CD8-positive, alpha-beta memory T cell (primary cell): ENCODE measurements at regions not wholly inside any gene's neighbourhood (a gene's known extent, or its start where the extent isn't known, plus 50 kb on each side); places are given as distances from the start of the nearest gene placed in this dataset.

Experiments used
- CTCF ChIA-PET: fragments of 350-600 bp; sonication (Branson Sonifier 250); formaldehyde crosslinking; loops from one replicate; lab custom pipeline; 2021; ENCODE audit warnings: antibody characterized with exemption; lab: Charles Lee
- POLR2A ChIA-PET: fragments of 350-600 bp; sonication (Branson Sonifier 250); formaldehyde crosslinking; loops from one replicate; lab custom pipeline; 2021; ENCODE audit warnings: antibody characterized with exemption; lab: Charles Lee
- DNase-seq, 5 donors: peaks; one replicate each; pipeline versions ENCODE4 v3.0.0 to v3.0.0-alpha.2; 2020 to 2022; ENCODE audit warnings: mixed read lengths in 1 of 5
- H3K27ac ChIP-seq: one replicate; pipeline ENCODE4 v1.7.0; 2013; ENCODE audit warnings: low read depth, mild to moderate bottlenecking, low read length, moderate library complexity
- H3K27me3 ChIP-seq: 2 replicates; pipeline ENCODE4 v1.7.0; 2013; ENCODE audit warnings: low read length, mild to moderate bottlenecking; ENCODE audit not compliant: insufficient read depth, poor library complexity, severe bottlenecking
- H3K36me3 ChIP-seq: 2 replicates; pipeline ENCODE4 v1.7.0; 2013; ENCODE audit warnings: mild to moderate bottlenecking, low read length, moderate library complexity; ENCODE audit not compliant: insufficient read depth
- H3K4me1 ChIP-seq: 2 replicates; pipeline ENCODE4 v1.7.0; 2013; ENCODE audit warnings: mild to moderate bottlenecking, low read length, moderate library complexity; ENCODE audit not compliant: insufficient read depth
- H3K4me3 ChIP-seq: 2 replicates; pipeline ENCODE4 v1.7.0; 2013; ENCODE audit warnings: mild to moderate bottlenecking, low read length
- H3K9me3 ChIP-seq: 2 replicates; pipeline ENCODE4 v1.7.0; 2013; ENCODE audit warnings: mild to moderate bottlenecking, low read length
- H3K27ac Mint-ChIP-seq, 8 donors: one replicate each; pipeline ENCODE4 v1.8.0; 2020 to 2021; ENCODE audit warnings: mixed read lengths in 8 of 8, mild to moderate bottlenecking in 6 of 8, inconsistent platforms in 3 of 8, moderate library complexity in 3 of 8
- H3K27me3 Mint-ChIP-seq, 2 donors: one replicate each; pipeline ENCODE4 v1.8.0; 2020 to 2021; ENCODE audit warnings: mixed read lengths in 2 of 2, mild to moderate bottlenecking in 1 of 2, moderate library complexity in 1 of 2
- H3K36me3 Mint-ChIP-seq, 3 donors: one replicate each; pipeline ENCODE4 v1.8.0; 2020 to 2021; ENCODE audit warnings: mixed read lengths in 3 of 3, inconsistent platforms in 1 of 3, mild to moderate bottlenecking in 1 of 3
- H3K4me1 Mint-ChIP-seq, 3 donors: one replicate each; pipeline ENCODE4 v1.8.0; 2020 to 2021; ENCODE audit warnings: mixed read lengths in 3 of 3, inconsistent platforms in 1 of 3, mild to moderate bottlenecking in 1 of 3
- H3K4me3 Mint-ChIP-seq, 7 donors: one replicate each; pipeline ENCODE4 v1.8.0; 2020 to 2021; ENCODE audit warnings: mixed read lengths in 7 of 7, mild to moderate bottlenecking in 6 of 7, moderate library complexity in 4 of 7, inconsistent platforms in 2 of 7
- H3K9me3 Mint-ChIP-seq, 5 donors: one replicate each; pipeline ENCODE4 v1.8.0; 2020 to 2022; ENCODE audit warnings: mixed read lengths in 5 of 5, mild to moderate bottlenecking in 3 of 5, moderate library complexity in 2 of 5, inconsistent platforms in 1 of 5

DNA sequence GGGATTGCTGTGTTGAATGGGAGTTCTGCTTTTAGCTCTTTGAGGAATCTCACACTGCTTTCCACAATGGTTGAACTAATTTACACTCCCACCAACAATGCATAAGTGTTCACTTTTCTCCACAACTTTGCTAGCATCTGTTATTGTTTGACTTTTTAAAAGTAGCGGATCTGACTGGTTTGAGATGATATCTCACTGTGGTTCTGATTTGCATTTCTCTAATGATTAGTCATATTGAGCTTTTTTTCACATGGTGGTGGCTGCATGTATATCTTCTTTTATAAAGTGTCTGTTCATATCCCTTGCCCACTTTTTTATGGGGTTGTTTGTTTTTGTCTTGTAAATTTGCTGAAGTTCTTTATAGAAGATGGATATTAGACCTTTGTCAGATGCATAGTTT, 588.3 kb upstream of the ADGRB3 start:
- Mint-ChIP-seq H3K27me3 (no peaks in the 10 kb centered on the region), H3K4me1 (no peaks in the 10 kb centered on the region), H3K4me3 (no peak overlapping the region), H3K36me3 (no peaks in the 10 kb centered on the region), H3K9me3 (peaks cover 3 to 31% (median 9%) of the 10 kb centered on the region in 5 donors), H3K27ac (no peak overlapping the region)
- no peak for DNase-seq
- H3K4me1 ChIP-seq = no peaks in the 10 kb centered on the region
- H3K27ac ChIP-seq = no peak overlapping the region
- H3K4me3 ChIP-seq = no peak overlapping the region
- H3K9me3 ChIP-seq = no peaks in the 10 kb centered on the region
- ChIA-PET POLR2A (no interaction called here), CTCF (no interaction called here)
- no peaks in the 10 kb centered on the region for H3K27me3 ChIP-seq
- H3K36me3 ChIP-seq = no peaks in the 10 kb centered on the region

DNA sequence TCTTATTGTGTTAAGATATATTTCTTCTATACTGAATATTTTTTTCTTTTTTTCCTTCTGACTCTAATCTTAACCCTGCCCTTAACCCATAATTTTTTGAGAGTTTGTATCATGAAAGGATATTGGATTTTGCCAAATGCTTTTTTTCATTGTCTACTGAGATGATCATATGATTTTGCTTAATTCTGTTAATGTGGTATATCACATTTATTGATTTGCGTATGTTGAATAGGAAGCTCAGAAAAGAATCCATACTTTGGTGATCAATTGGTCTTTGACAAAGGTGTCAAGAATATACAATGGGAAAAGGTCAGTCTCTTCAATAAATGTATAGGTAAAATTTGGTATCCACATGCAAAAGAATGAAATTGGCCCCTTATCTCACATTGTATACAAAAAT, 588.8 kb upstream of the ADGRB3 start:
- no peaks in the 10 kb centered on the region for H3K27me3 Mint-ChIP-seq

DNA sequence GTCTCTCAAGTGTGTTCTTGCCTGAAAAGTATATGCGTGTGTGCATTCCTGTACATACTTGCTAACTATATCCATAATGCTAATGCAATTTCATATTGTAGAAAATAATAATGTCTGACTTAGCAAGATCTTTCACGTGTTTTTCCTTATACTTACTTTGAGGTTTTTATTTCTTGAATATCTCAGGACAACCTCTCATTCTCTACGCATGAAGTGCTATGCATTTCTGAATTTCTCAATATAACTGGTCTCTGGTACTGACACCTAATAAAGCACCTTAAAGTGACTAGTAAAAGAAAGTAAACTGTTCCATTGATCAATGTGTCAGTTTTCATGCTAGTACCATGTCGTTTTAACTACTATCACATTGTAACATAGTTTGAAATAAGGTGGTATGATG, 589.9 kb upstream of the ADGRB3 start:
- Histone ChIP-seq H3K4me1 (no peaks in the 10 kb centered on the region), H3K27ac (no peak overlapping the region), H3K9me3 (no peaks in the 10 kb centered on the region), H3K27me3 (no peaks in the 10 kb centered on the region), H3K36me3 (no peaks in the 10 kb centered on the region), H3K4me3 (no peak overlapping the region)
- H3K36me3 Mint-ChIP-seq = no peaks in the 10 kb centered on the region
- CTCF ChIA-PET = no interaction called here
- no peak overlapping the region for H3K4me3 Mint-ChIP-seq
- H3K27ac Mint-ChIP-seq = no peak overlapping the region
- no peak for DNase-seq
- no peaks in the 10 kb centered on the region for H3K4me1 Mint-ChIP-seq
- H3K27me3 Mint-ChIP-seq = no peaks in the 10 kb centered on the region
- POLR2A ChIA-PET = no interaction called here
- peaks cover 3 to 25% (median 11%) of the 10 kb centered on the region in 5 donors for H3K9me3 Mint-ChIP-seq

More for the DNA sequence above, 588.8 kb upstream of the ADGRB3 start:
- Mint-ChIP-seq H3K27ac (no peak overlapping the region), H3K9me3 (peaks cover 3 to 29% (median 9%) of the 10 kb centered on the region in 5 donors), H3K4me3 (no peak overlapping the region), H3K36me3 (no peaks in the 10 kb centered on the region), H3K4me1 (no peaks in the 10 kb centered on the region)
- no peak overlapping the region for H3K4me3 ChIP-seq
- H3K27me3 ChIP-seq = no peaks in the 10 kb centered on the region
- ChIA-PET CTCF (no interaction called here), POLR2A (no interaction called here)
- no peak for DNase-seq
- no peaks in the 10 kb centered on the region for H3K36me3 ChIP-seq
- no peaks in the 10 kb centered on the region for H3K9me3 ChIP-seq
- no peaks in the 10 kb centered on the region for H3K4me1 ChIP-seq
- no peak overlapping the region for H3K27ac ChIP-seq

DNA sequence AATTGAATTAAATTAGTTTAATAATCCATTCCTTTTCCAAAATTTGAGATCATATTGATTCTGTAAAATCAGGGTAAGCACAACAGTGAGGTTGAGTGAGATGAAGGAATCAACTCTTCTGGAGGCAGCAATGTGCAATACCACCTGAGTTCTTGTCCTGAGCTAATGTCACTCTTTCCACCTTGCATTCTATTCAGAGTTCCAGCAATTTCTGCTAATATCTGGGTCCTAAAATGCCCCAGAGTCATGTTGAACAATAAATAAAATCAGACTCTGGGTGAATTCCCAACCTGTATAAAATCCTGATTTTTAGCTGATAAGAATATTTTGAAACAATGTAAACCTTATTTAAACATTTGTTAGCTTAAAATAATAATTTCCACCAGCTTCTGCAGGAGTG, 590.8 kb upstream of the ADGRB3 start:
- POLR2A ChIA-PET = no interaction called here
- Mint-ChIP-seq H3K27me3 (no peaks in the 10 kb centered on the region), H3K4me1 (no peaks in the 10 kb centered on the region), H3K9me3 (peaks cover 6 to 18% (median 9%) of the 10 kb centered on the region in 5 donors), H3K27ac (no peak overlapping the region), H3K4me3 (no peak overlapping the region), H3K36me3 (no peaks in the 10 kb centered on the region)
- DNase-seq = no peak
- no peaks in the 10 kb centered on the region for H3K27me3 ChIP-seq
- H3K4me3 ChIP-seq = no peak overlapping the region
- no peaks in the 10 kb centered on the region for H3K4me1 ChIP-seq
- no peak overlapping the region for H3K27ac ChIP-seq
- H3K36me3 ChIP-seq = no peaks in the 10 kb centered on the region
- no peaks in the 10 kb centered on the region for H3K9me3 ChIP-seq
- CTCF ChIA-PET = no interaction called here

DNA sequence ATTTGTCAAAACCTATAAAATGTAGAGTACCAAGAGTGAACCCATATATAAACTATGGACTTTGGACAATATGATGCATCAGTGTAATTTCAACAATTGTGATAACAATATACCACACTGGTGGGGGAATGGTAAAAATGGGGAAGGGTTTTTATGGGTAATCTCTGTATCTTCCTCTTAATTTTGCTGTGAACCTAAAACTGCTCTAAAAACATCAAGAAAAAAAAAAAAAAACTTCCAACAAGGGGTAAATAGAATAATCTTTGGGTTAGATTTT, 592.0 kb upstream of the ADGRB3 start:
- Histone ChIP-seq H3K27ac (peak overlapping the region; percentile 66), H3K27me3 (no peaks in the 10 kb centered on the region), H3K4me1 (no peaks in the 10 kb centered on the region), H3K4me3 (no peak overlapping the region), H3K9me3 (no peaks in the 10 kb centered on the region), H3K36me3 (no peaks in the 10 kb centered on the region)
- no peak overlapping the region for H3K27ac Mint-ChIP-seq
- CTCF ChIA-PET = no interaction called here
- no peaks in the 10 kb centered on the region for H3K4me1 Mint-ChIP-seq
- no peaks in the 10 kb centered on the region for H3K27me3 Mint-ChIP-seq
- H3K4me3 Mint-ChIP-seq = no peak overlapping the region
- POLR2A ChIA-PET = no interaction called here
- no peaks in the 10 kb centered on the region for H3K36me3 Mint-ChIP-seq
- no peak for DNase-seq
- peaks cover 9 to 15% (median 11%) of the 10 kb centered on the region in 5 donors for H3K9me3 Mint-ChIP-seq

DNA sequence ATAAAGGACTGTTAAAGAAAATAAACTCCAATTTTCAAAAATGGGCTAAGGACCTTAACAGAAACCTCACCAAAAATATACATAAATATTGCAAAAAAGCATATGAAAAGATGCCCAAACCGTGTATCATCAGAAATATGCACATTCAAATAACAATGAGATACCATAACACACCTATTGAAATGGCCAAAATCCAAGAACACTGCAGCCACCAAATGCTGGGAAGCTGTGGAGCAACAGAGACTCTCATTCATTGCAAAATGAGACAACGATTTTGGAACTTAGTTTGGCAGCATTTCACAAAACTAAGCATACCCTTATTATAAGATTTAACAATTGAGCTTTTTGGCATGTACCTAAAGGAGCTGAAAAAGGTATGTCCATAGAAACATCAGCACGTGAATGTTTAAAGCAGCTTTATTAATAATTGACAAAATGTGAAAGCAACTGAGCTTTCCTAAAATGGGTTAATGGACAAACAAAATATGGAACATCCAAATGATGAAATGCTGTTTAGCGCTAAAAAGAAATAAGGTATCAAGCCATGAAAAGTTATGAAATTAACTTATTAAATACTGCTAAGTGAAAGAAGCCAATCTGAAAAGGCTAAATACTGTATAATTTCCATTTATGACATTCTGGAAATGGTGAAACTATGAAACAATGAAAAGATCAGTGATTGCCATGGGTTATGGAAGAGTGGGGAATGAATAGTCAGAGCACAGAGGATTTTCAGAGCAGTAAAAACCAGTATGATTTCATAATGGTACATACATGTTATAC, 592.6 kb upstream of the ADGRB3 start:
- H3K9me3 Mint-ChIP-seq = peaks cover 9 to 12% (median 11%) of the 10 kb centered on the region in 5 donors
- CTCF ChIA-PET = no interaction called here
- POLR2A ChIA-PET = no interaction called here

DNA sequence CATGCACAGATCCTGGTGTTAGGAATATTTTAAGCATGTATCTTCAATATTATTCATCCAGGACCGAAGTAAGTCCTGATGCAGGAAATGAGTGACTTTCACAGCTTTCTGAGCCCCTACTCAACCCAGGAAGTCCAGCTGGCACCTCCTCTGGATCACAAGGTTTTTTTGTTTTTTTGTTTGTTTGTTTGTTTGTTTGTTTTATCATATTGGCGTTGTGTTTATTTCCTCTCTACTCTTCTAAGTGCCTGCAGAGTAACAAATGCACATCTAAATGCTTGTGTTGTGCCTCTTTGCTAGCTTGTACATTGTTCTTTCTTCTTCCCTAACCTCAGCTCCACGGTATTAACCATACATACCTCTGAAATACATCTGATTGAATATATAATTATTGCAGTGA, 594.3 kb upstream of the ADGRB3 start:
- peak overlapping the region in 1 of 7 donors; percentile 17 for H3K4me3 Mint-ChIP-seq
- Histone ChIP-seq H3K36me3 (no peaks in the 10 kb centered on the region), H3K4me1 (no peaks in the 10 kb centered on the region), H3K4me3 (no peak overlapping the region), H3K9me3 (no peaks in the 10 kb centered on the region), H3K27ac (peak overlapping the region; percentile 66), H3K27me3 (no peaks in the 10 kb centered on the region)
- H3K36me3 Mint-ChIP-seq = no peaks in the 10 kb centered on the region
- no peaks in the 10 kb centered on the region for H3K4me1 Mint-ChIP-seq
- peaks cover 3 to 11% (median 11%) of the 10 kb centered on the region in 5 donors for H3K9me3 Mint-ChIP-seq
- ChIA-PET CTCF (no interaction called here), POLR2A (no interaction called here)
- DNase-seq = no peak
- H3K27me3 Mint-ChIP-seq = no peaks in the 10 kb centered on the region
- H3K27ac Mint-ChIP-seq = no peak overlapping the region

More for the DNA sequence above, 592.6 kb upstream of the ADGRB3 start:
- no peak overlapping the region for H3K4me3 ChIP-seq
- no peaks in the 10 kb centered on the region for H3K9me3 ChIP-seq
- peak overlapping the region; percentile 66 for H3K27ac ChIP-seq
- no peaks in the 10 kb centered on the region for H3K27me3 ChIP-seq
- H3K27me3 Mint-ChIP-seq = no peaks in the 10 kb centered on the region
- H3K4me3 Mint-ChIP-seq = no peak overlapping the region
- H3K27ac Mint-ChIP-seq = no peak overlapping the region
- no peak for DNase-seq
- H3K36me3 ChIP-seq = no peaks in the 10 kb centered on the region
- H3K36me3 Mint-ChIP-seq = no peaks in the 10 kb centered on the region
- H3K4me1 ChIP-seq = no peaks in the 10 kb centered on the region
- no peaks in the 10 kb centered on the region for H3K4me1 Mint-ChIP-seq

DNA sequence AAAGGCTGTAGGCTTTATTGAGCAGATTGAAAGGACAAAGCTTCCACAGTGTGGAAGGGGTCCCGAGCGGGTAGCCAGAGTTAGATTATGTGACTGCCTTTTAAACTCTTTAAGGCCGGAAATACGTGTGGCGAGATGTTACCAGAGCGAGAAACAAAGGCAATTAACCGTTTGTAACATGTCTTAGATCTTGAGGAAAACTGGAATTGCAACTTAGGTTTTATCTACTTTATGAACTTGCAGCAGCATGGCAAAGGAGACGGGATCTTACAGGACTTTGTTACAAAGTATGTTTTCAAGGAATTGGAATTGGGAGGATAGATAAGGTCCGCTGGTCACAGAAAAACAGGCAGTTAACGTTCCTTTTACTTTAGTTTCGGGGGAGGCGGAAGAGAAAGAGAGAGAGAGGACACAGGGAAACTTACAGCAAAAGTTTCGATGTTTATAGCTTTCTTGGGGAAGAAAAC, 594.7 kb upstream of the ADGRB3 start:
- CTCF ChIA-PET = no interaction called here
- no peaks in the 10 kb centered on the region for H3K36me3 Mint-ChIP-seq
- H3K27me3 ChIP-seq = no peaks in the 10 kb centered on the region
- H3K27ac Mint-ChIP-seq = peak overlapping the region in 1 of 8 donors; percentile 64
- H3K9me3 Mint-ChIP-seq = peaks cover 3 to 13% (median 11%) of the 10 kb centered on the region in 5 donors
- no peaks in the 10 kb centered on the region for H3K4me1 ChIP-seq
- H3K9me3 ChIP-seq = no peaks in the 10 kb centered on the region
- no peaks in the 10 kb centered on the region for H3K36me3 ChIP-seq
- no peaks in the 10 kb centered on the region for H3K27me3 Mint-ChIP-seq
- peak overlapping the region; percentile 66 for H3K27ac ChIP-seq
- H3K4me1 Mint-ChIP-seq = no peaks in the 10 kb centered on the region
- H3K4me3 Mint-ChIP-seq = peak overlapping the region in 1 of 7 donors; percentile 17
- no peak overlapping the region for H3K4me3 ChIP-seq
- POLR2A ChIA-PET = no interaction called here
- DNase-seq = no peak
